Stomach (tissue), 8 donors: ENCODE measurements at regions not wholly inside any gene's neighbourhood (a gene's known extent, or its start where the extent isn't known, plus 50 kb on each side); places are given as distances from the start of the nearest gene placed in this dataset.
A peak's percentile ranks its signal among the peaks of the same experiment; 100 is the strongest.

ENCODE experiments used
- DNase-seq, 2 donors: peaks; one replicate each; pipeline versions ENCODE4 v3.0.0 to v3.0.0-alpha.2; 2013 to 2019
- H3K27ac ChIP-seq, 5 donors: fragments of 200-600 bp in 4 of 5; sonication (generic) in 4 of 5; one replicate each; pipeline ENCODE4 v1.5.1; 2013 to 2019; ENCODE audit warnings: mild to moderate bottlenecking in 1 of 5, moderate library complexity in 1 of 5
- H3K27me3 ChIP-seq, 3 donors: fragments of 200-600 bp; sonication (generic); one replicate each; pipeline ENCODE4 v1.5.1; 2017 to 2019; ENCODE audit warnings: mixed run types in 1 of 3
- H3K36me3 ChIP-seq, 4 donors: fragments of 200-600 bp; sonication (generic); 1 replicate in 3 of 4; 2 replicates in 1 of 4; pipeline ENCODE4 v1.5.1; 2016 to 2019
- H3K4me1 ChIP-seq, 4 donors: fragments of 200-600 bp; sonication (generic); one replicate each; pipeline ENCODE4 v1.5.1; 2016 to 2019
- H3K4me3 ChIP-seq, 4 donors: fragments of 200-600 bp; sonication (generic) in 3 of 4; one replicate each; pipeline ENCODE4 v1.5.1; 2016 to 2019; ENCODE audit warnings: mild to moderate bottlenecking in 1 of 4
- H3K9me3 ChIP-seq, 4 donors: fragments of 200-600 bp; sonication (generic); one replicate each; pipeline ENCODE4 v1.5.1; 2016 to 2019
- EP300 ChIP-seq: sonication (generic); formaldehyde crosslinking; IDR thresholded peaks from one replicate; pipeline ENCODE4 v1.6.1; 2017; ENCODE audit warnings: antibody characterized with exemption
- POLR2A ChIP-seq, 4 donors: fragments of 450-650 bp; IDR thresholded peaks; one replicate each; pipeline ENCODE4 v1.6.1; 2016; ENCODE audit warnings: antibody characterized with exemption in 4 of 4, control low read depth in 2 of 4, mild to moderate bottlenecking in 1 of 4, moderate library complexity in 1 of 4
- POLR2AphosphoS5 ChIP-seq, 3 donors: sonication (generic); formaldehyde crosslinking; IDR thresholded peaks; one replicate each; pipeline ENCODE4 v1.6.1; 2016; ENCODE audit warnings: antibody characterized with exemption in 3 of 3
- WGBS, 5 donors: extraction: QIAGEN DNeasy Blood & Tissue Kit in 3 of 5; methylation state at CpG; one replicate each; pipeline versions ENCODE4 v1.1.5 to v1.1.7; 2013 to 2018; 5-methylcytosine and 5-hydroxymethylcytosine counted together
- intact Hi-C: fragments of 100-400 bp; cut with DNase I; formaldehyde crosslinking; loops from one replicate; pipeline ENCODE4 v1.15.1; 2023; ENCODE audit warnings: low total_unique reads
- TF ChIP-seq, protein P1 (sequence below), 7 experiments: fragments of 450-650 bp in 4 of 7; fragments of 200-600 bp in 3 of 7; sonication (generic) in 3 of 7; IDR thresholded peaks; one replicate each; pipeline ENCODE4 v1.5.1; 2016 to 2019; ENCODE audit warnings: antibody characterized with exemption in 7 of 7, control low read depth in 2 of 7, mild to moderate bottlenecking in 1 of 7
- donor health status: healthy with polysubstance abuse.
- donor health status: Bipolar disorder and iron deficiency.
- donor health status: healthy.

DNA sequence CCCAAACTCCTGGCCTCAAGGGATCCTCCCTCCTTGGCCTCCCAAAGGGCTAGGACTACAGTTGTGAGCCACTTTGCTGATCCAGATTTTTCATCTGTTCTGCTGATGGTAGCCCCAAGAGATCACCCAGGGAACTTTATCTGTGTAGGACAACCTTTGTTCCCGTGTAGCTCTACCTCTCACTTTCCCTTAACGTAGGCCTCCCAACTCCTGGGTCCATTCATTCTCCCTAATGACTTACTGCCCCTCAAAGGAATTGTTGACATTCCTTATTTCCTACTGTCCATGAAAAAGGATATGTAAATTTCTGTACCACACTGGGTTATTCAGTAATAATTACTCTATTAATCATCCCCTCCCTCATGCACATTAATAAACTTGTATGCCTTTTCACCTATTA is 51.0 kb upstream of the PHF24 start:
- DNase-seq, result no peak
- Histone ChIP-seq H3K36me3 (no peaks in the 10 kb centered on the region), H3K27me3 (peaks cover 0 to 8% (median 0%) of the 10 kb centered on the region in 3 donors), H3K9me3 (no peaks in the 10 kb centered on the region), H3K27ac (no peak overlapping the region), H3K4me1 (no peaks in the 10 kb centered on the region), H3K4me3 (no peak overlapping the region)
- intact Hi-C loops, result no loop called here
- TF ChIP-seq POLR2AphosphoS5 (IDR thresholded peaks at IDR 0.05) (no peak), EP300 (no peak), POLR2A (IDR thresholded peaks at IDR 0.05) (no peak)
- TF ChIP-seq, protein P1, sequence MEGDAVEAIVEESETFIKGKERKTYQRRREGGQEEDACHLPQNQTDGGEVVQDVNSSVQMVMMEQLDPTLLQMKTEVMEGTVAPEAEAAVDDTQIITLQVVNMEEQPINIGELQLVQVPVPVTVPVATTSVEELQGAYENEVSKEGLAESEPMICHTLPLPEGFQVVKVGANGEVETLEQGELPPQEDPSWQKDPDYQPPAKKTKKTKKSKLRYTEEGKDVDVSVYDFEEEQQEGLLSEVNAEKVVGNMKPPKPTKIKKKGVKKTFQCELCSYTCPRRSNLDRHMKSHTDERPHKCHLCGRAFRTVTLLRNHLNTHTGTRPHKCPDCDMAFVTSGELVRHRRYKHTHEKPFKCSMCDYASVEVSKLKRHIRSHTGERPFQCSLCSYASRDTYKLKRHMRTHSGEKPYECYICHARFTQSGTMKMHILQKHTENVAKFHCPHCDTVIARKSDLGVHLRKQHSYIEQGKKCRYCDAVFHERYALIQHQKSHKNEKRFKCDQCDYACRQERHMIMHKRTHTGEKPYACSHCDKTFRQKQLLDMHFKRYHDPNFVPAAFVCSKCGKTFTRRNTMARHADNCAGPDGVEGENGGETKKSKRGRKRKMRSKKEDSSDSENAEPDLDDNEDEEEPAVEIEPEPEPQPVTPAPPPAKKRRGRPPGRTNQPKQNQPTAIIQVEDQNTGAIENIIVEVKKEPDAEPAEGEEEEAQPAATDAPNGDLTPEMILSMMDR (IDR thresholded peaks at IDR 0.05), result no peak
- 45 to 73% (median 50%) methylated on average over 2 of the region's 2 CpGs for WGBS, 5 donors

DNA sequence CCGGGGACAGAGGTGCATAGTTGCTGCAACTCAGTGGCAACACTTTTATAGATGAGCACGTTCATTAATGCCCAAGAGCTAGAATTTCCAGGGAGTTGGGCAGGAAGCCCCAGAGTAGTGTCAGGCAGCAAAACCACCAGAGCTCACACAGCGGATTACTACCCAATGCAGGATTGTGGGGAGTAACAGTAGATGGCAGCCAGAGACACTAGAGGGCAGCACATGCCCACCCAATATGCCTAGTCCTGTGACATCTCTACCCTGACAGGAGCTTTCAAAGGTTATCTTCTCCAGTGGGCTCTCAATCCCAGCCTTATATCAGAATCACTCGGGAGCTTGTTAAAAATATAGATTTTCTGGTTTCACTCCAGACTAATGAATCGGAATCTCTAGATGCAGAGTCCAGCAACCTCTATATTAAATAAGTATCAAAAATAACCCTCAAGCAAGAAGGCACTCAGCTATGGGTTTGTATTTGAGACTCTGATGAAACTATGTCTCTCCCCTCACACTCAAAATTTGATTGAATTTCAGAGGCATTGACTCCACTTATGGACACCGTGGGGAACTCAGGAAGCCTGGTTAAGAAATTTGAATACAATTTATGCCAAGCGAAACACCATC is 58.4 kb upstream of the PHF24 start:
- Histone ChIP-seq H3K27me3 (peaks cover 0 to 29% (median 14%) of the 10 kb centered on the region in 3 donors), H3K27ac (no peak overlapping the region), H3K4me1 (no peaks in the 10 kb centered on the region), H3K36me3 (no peaks in the 10 kb centered on the region), H3K9me3 (no peaks in the 10 kb centered on the region), H3K4me3 (no peak overlapping the region)
- peak; percentile 80 to 92 for DNase-seq
- WGBS, 5 donors, result 24 to 27% (median 26%) methylated on average over 7 of the region's 7 CpGs
- TF ChIP-seq EP300 (no peak), POLR2A (IDR thresholded peaks at IDR 0.05) (no peak), POLR2AphosphoS5 (IDR thresholded peaks at IDR 0.05) (peak in 1 of 3 donors; percentile 38)
- TF ChIP-seq, protein P1 (IDR thresholded peaks at IDR 0.05), result peak in 5 of 7 experiments; percentile 59 to 81 (median 74)
- intact Hi-C loops, result loop anchor here (5.0 kb wide), 1 partner anchor 98 kb away; no protein-coding TSS in a partner anchor

DNA sequence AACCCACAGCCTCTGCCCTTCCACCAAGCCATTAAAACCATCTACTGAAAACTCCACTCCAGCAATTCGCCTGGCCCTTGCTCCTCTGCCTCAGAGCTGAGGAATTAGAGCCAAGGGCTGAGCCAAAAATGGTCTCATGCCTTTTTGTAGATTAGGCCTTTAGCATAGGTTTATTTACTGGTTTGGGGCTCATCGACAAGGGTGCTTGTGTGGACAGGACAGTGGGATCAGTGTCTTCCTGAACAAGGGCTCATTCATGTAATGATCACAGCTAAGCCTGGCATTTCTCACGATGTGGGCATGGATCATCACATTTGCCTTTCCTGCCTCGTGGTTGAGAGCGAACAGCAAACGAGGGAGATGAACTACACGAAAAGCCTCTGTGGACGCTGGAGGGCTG is 59.2 kb upstream of the PHF24 start:
- WGBS, 5 donors, result 54 to 66% (median 62%) methylated on average over 8 of the region's 8 CpGs
- H3K4me1 ChIP-seq, result no peaks in the 10 kb centered on the region
- H3K27me3 ChIP-seq, result peaks cover 0 to 29% (median 14%) of the 10 kb centered on the region in 3 donors
- no peak for TF ChIP-seq POLR2AphosphoS5 (IDR thresholded peaks at IDR 0.05)
- TF ChIP-seq EP300, result no peak
- no peak for TF ChIP-seq POLR2A (IDR thresholded peaks at IDR 0.05)
- TF ChIP-seq, protein P1 (IDR thresholded peaks at IDR 0.05), result no peak
- peak in 1 of 2 donors; percentile 17 for DNase-seq
- no peaks in the 10 kb centered on the region for H3K36me3 ChIP-seq
- H3K27ac ChIP-seq, result no peak overlapping the region
- H3K4me3 ChIP-seq, result no peak overlapping the region
- H3K9me3 ChIP-seq, result no peaks in the 10 kb centered on the region
- intact Hi-C loops, result loop anchor here (5.0 kb wide), 1 partner anchor 98 kb away; no protein-coding TSS in a partner anchor

DNA sequence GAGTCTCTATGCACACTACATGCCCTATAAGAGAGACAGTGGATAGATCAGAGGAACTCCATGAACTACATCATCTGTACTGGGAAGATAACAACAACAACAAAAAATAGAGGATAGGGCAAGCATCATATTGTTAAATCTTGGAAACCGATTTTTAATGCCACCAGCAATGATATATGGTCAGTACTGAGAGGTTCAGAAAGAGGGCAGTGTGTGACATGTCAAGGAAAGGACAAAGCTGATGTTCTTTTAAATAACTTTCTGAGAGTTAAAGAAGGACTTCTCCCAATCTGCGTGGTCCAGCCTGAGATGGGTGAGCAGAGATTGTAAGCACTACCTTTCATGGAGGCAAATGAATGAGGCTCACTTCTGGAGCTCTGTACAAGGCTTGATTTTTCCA is 62.0 kb upstream of the PHF24 start:
- no peaks in the 10 kb centered on the region for H3K4me1 ChIP-seq
- no peak overlapping the region for H3K27ac ChIP-seq
- intact Hi-C loops, result loop anchor here (5.0 kb wide), 1 partner anchor 101 kb away; no protein-coding TSS in a partner anchor
- DNase-seq, result no peak
- no peak overlapping the region for H3K4me3 ChIP-seq
- H3K9me3 ChIP-seq, result no peaks in the 10 kb centered on the region
- H3K36me3 ChIP-seq, result no peaks in the 10 kb centered on the region
- 17 to 36% (median 25%) methylated on average over 2 of the region's 2 CpGs for WGBS, 5 donors
- TF ChIP-seq POLR2AphosphoS5 (IDR thresholded peaks at IDR 0.05), result no peak
- TF ChIP-seq, protein P1 (IDR thresholded peaks at IDR 0.05), result no peak
- TF ChIP-seq POLR2A (IDR thresholded peaks at IDR 0.05), result no peak
- TF ChIP-seq EP300, result no peak
- peaks cover 0 to 40% (median 14%) of the 10 kb centered on the region in 3 donors for H3K27me3 ChIP-seq
